ENCODE measurements at regions not wholly inside any gene's neighbourhood (a gene's known extent, or its start where the extent isn't known, plus 50 kb on each side); places are given as distances from the start of the nearest gene placed in this dataset.

- TF ChIP-seq POLR2A (IDR thresholded peaks at IDR 0.05): no peak
- no peak for TF ChIP-seq CTCF (IDR thresholded peaks at IDR 0.05)
These were observed 179.7 kb downstream of the HSD17B3 start for GRCh38 chr9:96122282-96122681.

Data from esophagus squamous epithelium (tissue), 4 donors.